Kidney epithelial cell (primary cell): ENCODE measurements at regions not wholly inside any gene's neighbourhood (a gene's known extent, or its start where the extent isn't known, plus 50 kb on each side); places are given as distances from the start of the nearest gene placed in this dataset.

ENCODE experiments used
- DNase-seq: peaks from one replicate; pipeline ENCODE4 v3.0.0-alpha.2; 2010; ENCODE audit warnings: low read depth
- H3K27me3 ChIP-seq: 2 replicates; pipeline ENCODE4 v1.6.0; 2011; ENCODE audit warnings: low read length; ENCODE audit not compliant: control insufficient read depth, insufficient read depth
- H3K36me3 ChIP-seq: 2 replicates; pipeline ENCODE4 v1.5.1; 2011; ENCODE audit warnings: low read length; ENCODE audit not compliant: control insufficient read depth, insufficient read depth
- H3K4me3 ChIP-seq: 2 replicates; pipeline ENCODE4 v1.5.1; 2011; ENCODE audit warnings: low read depth, mild to moderate bottlenecking, control low read depth, low read length
- TF ChIP-seq, protein P1 (sequence below): IDR thresholded peaks from 2 replicates; pipeline ENCODE4 v1.5.1; 2011; ENCODE audit warnings: mild to moderate bottlenecking, moderate library complexity, low read length, control low read depth, inconsistent platforms; ENCODE audit not compliant: insufficient read depth, poor library complexity, severe bottlenecking

DNA sequence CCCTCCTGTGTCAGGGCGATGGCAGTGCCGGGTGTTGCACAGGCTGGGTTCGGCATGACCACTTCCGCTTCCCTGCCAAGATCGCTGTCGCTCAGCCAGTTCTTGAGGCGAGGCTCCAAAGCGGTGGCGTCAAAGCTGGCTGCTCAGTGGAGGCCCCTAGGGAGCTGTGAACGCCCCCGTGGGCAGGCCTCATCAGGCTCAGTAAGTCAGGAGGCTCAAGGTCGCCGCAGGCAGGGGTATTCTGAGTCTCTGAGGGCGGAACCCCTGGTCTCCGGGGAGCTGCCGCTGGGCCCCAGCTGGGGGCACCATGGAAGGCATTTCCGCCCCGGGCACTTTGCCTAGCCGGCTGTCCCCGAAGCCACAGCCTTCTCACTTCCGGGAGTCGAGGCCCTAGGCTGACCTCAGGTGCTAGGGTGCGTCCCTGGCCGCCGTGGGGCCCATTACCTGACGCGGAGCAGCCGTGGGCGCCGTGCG is 210.4 kb downstream of the SOCS6 start:
- Histone ChIP-seq H3K4me3 (no peak overlapping the region), H3K27me3 (no peaks in the 10 kb centered on the region), H3K36me3 (no peaks in the 10 kb centered on the region)
- DNase-seq, result no peak
- TF ChIP-seq, protein P1, sequence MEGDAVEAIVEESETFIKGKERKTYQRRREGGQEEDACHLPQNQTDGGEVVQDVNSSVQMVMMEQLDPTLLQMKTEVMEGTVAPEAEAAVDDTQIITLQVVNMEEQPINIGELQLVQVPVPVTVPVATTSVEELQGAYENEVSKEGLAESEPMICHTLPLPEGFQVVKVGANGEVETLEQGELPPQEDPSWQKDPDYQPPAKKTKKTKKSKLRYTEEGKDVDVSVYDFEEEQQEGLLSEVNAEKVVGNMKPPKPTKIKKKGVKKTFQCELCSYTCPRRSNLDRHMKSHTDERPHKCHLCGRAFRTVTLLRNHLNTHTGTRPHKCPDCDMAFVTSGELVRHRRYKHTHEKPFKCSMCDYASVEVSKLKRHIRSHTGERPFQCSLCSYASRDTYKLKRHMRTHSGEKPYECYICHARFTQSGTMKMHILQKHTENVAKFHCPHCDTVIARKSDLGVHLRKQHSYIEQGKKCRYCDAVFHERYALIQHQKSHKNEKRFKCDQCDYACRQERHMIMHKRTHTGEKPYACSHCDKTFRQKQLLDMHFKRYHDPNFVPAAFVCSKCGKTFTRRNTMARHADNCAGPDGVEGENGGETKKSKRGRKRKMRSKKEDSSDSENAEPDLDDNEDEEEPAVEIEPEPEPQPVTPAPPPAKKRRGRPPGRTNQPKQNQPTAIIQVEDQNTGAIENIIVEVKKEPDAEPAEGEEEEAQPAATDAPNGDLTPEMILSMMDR, result no peak

DNA sequence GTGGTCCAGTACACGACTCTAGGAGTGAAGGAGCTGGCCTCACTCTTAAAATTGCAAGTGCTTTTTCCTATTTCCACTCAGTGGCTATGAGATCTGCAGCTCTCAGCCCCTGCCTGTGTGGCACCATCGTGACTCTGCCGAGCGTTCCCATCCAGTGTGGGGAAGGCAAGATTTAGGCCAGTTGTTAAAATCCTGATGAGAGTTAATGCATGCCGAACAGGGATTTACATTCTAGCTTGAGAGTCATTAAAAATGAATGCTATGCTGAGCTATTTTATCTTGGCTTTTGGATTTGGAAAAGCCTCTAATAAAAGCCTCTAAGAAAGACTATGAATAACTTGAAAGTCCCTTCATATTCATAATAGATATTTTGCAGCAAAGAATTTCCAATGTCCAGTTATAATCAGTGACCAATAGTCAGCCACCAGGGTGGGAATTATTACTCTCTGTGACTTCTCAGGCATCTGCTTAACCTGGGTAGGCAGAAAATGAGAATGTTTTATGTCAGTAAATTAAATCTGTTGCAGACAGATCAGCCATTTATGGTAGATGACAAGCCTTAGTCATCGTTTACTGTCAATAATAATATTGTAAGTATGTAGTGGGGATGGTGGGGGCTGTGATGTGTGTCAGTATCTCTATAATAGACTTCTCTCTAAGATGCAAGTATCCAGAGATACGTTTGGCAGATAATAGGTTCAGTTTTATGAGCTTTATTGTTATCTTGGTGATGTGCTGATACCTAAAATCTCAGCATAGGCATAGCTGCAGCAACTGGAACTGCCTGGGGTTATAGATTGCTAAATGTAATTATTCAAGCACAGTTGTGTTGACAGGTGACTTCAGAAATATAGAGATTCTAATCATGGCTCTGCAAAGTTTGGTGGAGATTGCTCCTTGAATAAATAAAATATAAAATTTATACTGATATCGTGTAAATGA is 207.8 kb downstream of the SOCS6 start:
- no peak for DNase-seq
- no peaks in the 10 kb centered on the region for H3K36me3 ChIP-seq
- TF ChIP-seq, protein P1, result no peak
- no peaks in the 10 kb centered on the region for H3K27me3 ChIP-seq
- no peak overlapping the region for H3K4me3 ChIP-seq

DNA sequence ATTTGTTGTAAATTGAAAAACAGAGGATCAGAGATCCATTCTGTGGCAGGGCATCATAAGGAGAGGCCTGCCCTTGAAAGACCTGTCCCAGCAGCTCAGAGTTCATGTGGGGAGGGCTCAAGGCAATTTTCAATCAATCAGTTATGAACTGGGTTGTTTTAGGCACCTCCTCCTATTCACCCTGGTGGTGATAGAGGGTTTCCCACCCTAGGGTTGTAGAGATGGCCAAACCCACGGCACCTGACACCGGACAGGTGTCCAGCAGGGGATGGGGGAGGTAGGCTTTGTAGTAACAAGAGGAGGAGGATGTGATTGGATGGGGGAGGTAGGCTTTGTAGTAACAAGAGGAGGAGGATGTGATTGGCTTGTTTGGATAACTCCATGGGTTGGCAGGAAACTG is 205.7 kb downstream of the SOCS6 start:
- TF ChIP-seq, protein P1, result no peak
- Histone ChIP-seq H3K36me3 (no peaks in the 10 kb centered on the region), H3K27me3 (no peaks in the 10 kb centered on the region), H3K4me3 (no peak overlapping the region)
- DNase-seq, result no peak

DNA sequence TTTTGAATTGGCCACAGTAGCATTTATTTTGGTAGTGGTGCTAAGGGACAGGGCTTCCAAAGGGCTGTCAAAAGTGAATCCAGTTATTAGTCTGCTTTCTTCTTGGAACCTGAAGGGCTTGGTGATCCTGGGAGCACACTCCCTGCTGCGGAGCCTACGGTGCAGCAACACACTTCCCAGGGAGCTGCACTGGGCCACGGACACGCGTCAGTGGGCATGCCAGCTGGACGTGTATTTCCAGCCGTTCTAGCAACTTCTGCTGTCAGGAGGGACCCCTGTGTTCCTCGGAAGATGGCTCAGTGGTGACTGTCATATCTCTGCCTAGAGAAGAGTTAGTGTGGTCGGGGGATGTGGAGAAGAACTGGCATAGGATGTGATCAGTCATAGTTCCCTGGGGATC is 204.6 kb downstream of the SOCS6 start:
- no peaks in the 10 kb centered on the region for H3K27me3 ChIP-seq
- no peak for DNase-seq
- TF ChIP-seq, protein P1, result no peak
- H3K36me3 ChIP-seq, result no peaks in the 10 kb centered on the region
- H3K4me3 ChIP-seq, result no peak overlapping the region

DNA sequence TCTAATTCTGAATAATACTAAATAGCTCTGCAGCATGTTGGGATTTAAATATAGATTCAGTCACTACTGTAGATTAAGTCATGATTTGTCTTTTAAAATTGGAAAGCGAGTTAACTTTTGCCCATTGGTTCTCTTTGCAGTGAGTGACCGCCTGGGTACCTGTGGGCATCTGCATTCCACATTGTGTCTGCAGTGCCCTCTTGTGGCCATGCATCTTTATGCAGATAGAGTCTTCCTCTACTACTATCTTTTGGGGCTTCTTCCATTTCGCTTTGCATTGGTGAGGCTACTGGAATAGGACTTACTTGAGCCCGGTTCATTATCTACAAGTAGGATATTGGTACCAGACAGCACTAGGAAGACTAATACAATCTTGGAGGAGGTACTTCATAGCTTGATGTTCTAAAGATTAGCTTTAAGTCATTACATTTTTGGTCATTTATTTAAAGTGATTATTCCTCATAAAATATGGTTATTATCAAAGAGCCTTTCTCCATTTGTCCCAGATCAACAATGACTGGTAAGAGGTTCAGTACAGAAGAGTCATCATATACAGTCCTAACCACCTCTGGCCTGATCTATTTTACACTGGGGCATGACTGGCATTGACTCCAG is 203.0 kb downstream of the SOCS6 start:
- H3K4me3 ChIP-seq, result no peak overlapping the region
- no peak for DNase-seq
- H3K27me3 ChIP-seq, result no peaks in the 10 kb centered on the region

More for the DNA sequence above, 203.0 kb downstream of the SOCS6 start:
- TF ChIP-seq, protein P1, result peak; percentile 84
- no peaks in the 10 kb centered on the region for H3K36me3 ChIP-seq
